Activated T-cell treated with anti-CD3 and anti-CD28 coated beads, Interleukin-2, amount 50 U/mL, for 24 hours (primary cell): ENCODE measurements at regions not wholly inside any gene's neighbourhood (a gene's known extent, or its start where the extent isn't known, plus 50 kb on each side); places are given as distances from the start of the nearest gene placed in this dataset.
"Not testable (repeated sequence)": the region's sequence is repeated elsewhere in the genome, so short reads cannot be mapped to it uniquely, and the experiment has no call there.

Source experiments
- DNase-seq: peaks from one replicate; pipeline ENCODE4 v3.0.0-alpha.2; 2020
- H3K27ac Mint-ChIP-seq: 2 replicates; pipeline ENCODE4 v1.8.0; 2020; ENCODE audit warnings: mild to moderate bottlenecking, mixed read lengths
- H3K27me3 Mint-ChIP-seq: 2 replicates; pipeline ENCODE4 v1.8.0; 2020; ENCODE audit warnings: mixed read lengths
- H3K36me3 Mint-ChIP-seq: 2 replicates; pipeline ENCODE4 v1.8.0; 2020; ENCODE audit warnings: low read depth, mixed read lengths
- H3K4me1 Mint-ChIP-seq: 2 replicates; pipeline ENCODE4 v1.8.0; 2020; ENCODE audit warnings: low read depth, mixed read lengths
- H3K4me3 Mint-ChIP-seq: 2 replicates; pipeline ENCODE4 v1.8.0; 2020; ENCODE audit warnings: mild to moderate bottlenecking, moderate library complexity, mixed read lengths
- H3K9me3 Mint-ChIP-seq: 2 replicates; pipeline ENCODE4 v1.8.0; 2020; ENCODE audit warnings: mixed read lengths

GRCh38 chr13:44833626-44834025, 155.6 kb downstream of the NUFIP1 start:
- H3K4me1 Mint-ChIP-seq = no peaks in the 10 kb centered on the region
- H3K27ac Mint-ChIP-seq = no peak overlapping the region
- no peak overlapping the region for H3K4me3 Mint-ChIP-seq
- H3K36me3 Mint-ChIP-seq = no peaks in the 10 kb centered on the region
- no peaks in the 10 kb centered on the region for H3K9me3 Mint-ChIP-seq
- H3K27me3 Mint-ChIP-seq = peaks cover 3% of the 10 kb centered on the region
- no peak for DNase-seq

GRCh38 chr13:44833139-44833538, 156.1 kb downstream of the NUFIP1 start:
- Mint-ChIP-seq H3K9me3 (no peaks in the 10 kb centered on the region), H3K4me3 (no peak overlapping the region), H3K27me3 (peaks cover 3% of the 10 kb centered on the region), H3K27ac (no peak overlapping the region), H3K36me3 (no peaks in the 10 kb centered on the region), H3K4me1 (no peaks in the 10 kb centered on the region)
- DNase-seq = no peak

- Mint-ChIP-seq H3K9me3 (no peaks in the 10 kb centered on the region), H3K4me3 (no peak overlapping the region)
- DNase-seq = no peak
Observed at GRCh38 chr13:44826591-44827350, 162.5 kb downstream of the NUFIP1 start.

GRCh38 chr13:44825953-44826352, 163.3 kb downstream of the NUFIP1 start:
- Mint-ChIP-seq H3K27me3 (peaks cover 6% of the 10 kb centered on the region), H3K4me1 (no peaks in the 10 kb centered on the region), H3K9me3 (no peaks in the 10 kb centered on the region), H3K4me3 (no peak overlapping the region), H3K27ac (no peak overlapping the region), H3K36me3 (no peaks in the 10 kb centered on the region)
- no peak for DNase-seq

More at GRCh38 chr13:44826591-44827350, 162.5 kb downstream of the NUFIP1 start:
- peaks cover 9% of the 10 kb centered on the region for H3K27me3 Mint-ChIP-seq
- no peaks in the 10 kb centered on the region for H3K4me1 Mint-ChIP-seq
- no peaks in the 10 kb centered on the region for H3K36me3 Mint-ChIP-seq
- H3K27ac Mint-ChIP-seq = no peak overlapping the region

- not testable (repeated sequence) for DNase-seq, H3K36me3 Mint-ChIP-seq, H3K4me3 Mint-ChIP-seq, H3K27me3 Mint-ChIP-seq, H3K9me3 Mint-ChIP-seq, H3K27ac Mint-ChIP-seq
- H3K4me1 Mint-ChIP-seq = peaks cover 14% of the 10 kb centered on the region
Observed at GRCh38 chr13:44823555-44823954, 165.7 kb downstream of the NUFIP1 start.

- peaks cover 18% of the 10 kb centered on the region for H3K27me3 Mint-ChIP-seq
- H3K4me1 Mint-ChIP-seq = peaks cover 17% of the 10 kb centered on the region
- no peaks in the 10 kb centered on the region for H3K9me3 Mint-ChIP-seq
- DNase-seq = no peak
- no peak overlapping the region for H3K27ac Mint-ChIP-seq
- no peaks in the 10 kb centered on the region for H3K36me3 Mint-ChIP-seq
- no peak overlapping the region for H3K4me3 Mint-ChIP-seq
Observed at GRCh38 chr13:44822291-44822690, 167.0 kb downstream of the NUFIP1 start.

- peaks cover 25% of the 10 kb centered on the region for H3K27me3 Mint-ChIP-seq
- no peak for DNase-seq
Observed at GRCh38 chr13:44819772-44820171, 169.5 kb downstream of the NUFIP1 start.

GRCh38 chr13:44819245-44819644, 170.0 kb downstream of the NUFIP1 start:
- no peaks in the 10 kb centered on the region for H3K36me3 Mint-ChIP-seq
- H3K4me3 Mint-ChIP-seq = no peak overlapping the region
- H3K27ac Mint-ChIP-seq = peak overlapping the region; percentile 51
- H3K9me3 Mint-ChIP-seq = no peaks in the 10 kb centered on the region
- H3K27me3 Mint-ChIP-seq = peaks cover 30% of the 10 kb centered on the region
- no peak for DNase-seq
- peaks cover 29% of the 10 kb centered on the region for H3K4me1 Mint-ChIP-seq

More at GRCh38 chr13:44819772-44820171, 169.5 kb downstream of the NUFIP1 start:
- H3K27ac Mint-ChIP-seq = peak overlapping the region; percentile 51
- no peaks in the 10 kb centered on the region for H3K36me3 Mint-ChIP-seq
- H3K4me3 Mint-ChIP-seq = no peak overlapping the region
- no peaks in the 10 kb centered on the region for H3K9me3 Mint-ChIP-seq
- peaks cover 29% of the 10 kb centered on the region for H3K4me1 Mint-ChIP-seq

- Mint-ChIP-seq H3K9me3 (no peaks in the 10 kb centered on the region), H3K27me3 (peaks cover 36% of the 10 kb centered on the region), H3K27ac (no peak overlapping the region), H3K4me1 (peaks cover 29% of the 10 kb centered on the region), H3K4me3 (no peak overlapping the region), H3K36me3 (no peaks in the 10 kb centered on the region)
- DNase-seq = no peak
Observed at GRCh38 chr13:44818428-44818827, 170.8 kb downstream of the NUFIP1 start.

- Mint-ChIP-seq H3K9me3 (no peaks in the 10 kb centered on the region), H3K27ac (no peak overlapping the region), H3K36me3 (no peaks in the 10 kb centered on the region), H3K4me3 (no peak overlapping the region), H3K27me3 (peaks cover 36% of the 10 kb centered on the region), H3K4me1 (peaks cover 29% of the 10 kb centered on the region)
- DNase-seq = no peak
Observed at GRCh38 chr13:44818016-44818415, 171.3 kb downstream of the NUFIP1 start.

- no peak overlapping the region for H3K4me3 Mint-ChIP-seq
- H3K9me3 Mint-ChIP-seq = no peaks in the 10 kb centered on the region
Observed at GRCh38 chr13:44817131-44817671, 172.1 kb downstream of the NUFIP1 start.

GRCh38 chr13:44816701-44817100, 172.6 kb downstream of the NUFIP1 start:
- no peaks in the 10 kb centered on the region for H3K9me3 Mint-ChIP-seq
- peaks cover 29% of the 10 kb centered on the region for H3K4me1 Mint-ChIP-seq
- H3K36me3 Mint-ChIP-seq = no peaks in the 10 kb centered on the region
- no peak overlapping the region for H3K27ac Mint-ChIP-seq
- no peak for DNase-seq
- no peak overlapping the region for H3K4me3 Mint-ChIP-seq
- peaks cover 36% of the 10 kb centered on the region for H3K27me3 Mint-ChIP-seq

More at GRCh38 chr13:44817131-44817671, 172.1 kb downstream of the NUFIP1 start:
- no peaks in the 10 kb centered on the region for H3K36me3 Mint-ChIP-seq
- H3K27ac Mint-ChIP-seq = no peak overlapping the region
- H3K4me1 Mint-ChIP-seq = peaks cover 29% of the 10 kb centered on the region
- DNase-seq = no peak
- peaks cover 36% of the 10 kb centered on the region for H3K27me3 Mint-ChIP-seq

- Mint-ChIP-seq H3K27me3 (peaks cover 36% of the 10 kb centered on the region), H3K4me1 (peaks cover 32% of the 10 kb centered on the region), H3K9me3 (no peaks in the 10 kb centered on the region), H3K27ac (peak overlapping the region; percentile 35), H3K4me3 (no peak overlapping the region), H3K36me3 (no peaks in the 10 kb centered on the region)
- peak; percentile 43 for DNase-seq
Observed at GRCh38 chr13:44815623-44816022, 173.6 kb downstream of the NUFIP1 start.

GRCh38 chr13:44814836-44815235, 174.4 kb downstream of the NUFIP1 start:
- Mint-ChIP-seq H3K4me1 (peaks cover 31% of the 10 kb centered on the region), H3K36me3 (no peaks in the 10 kb centered on the region), H3K27ac (no peak overlapping the region), H3K27me3 (peaks cover 36% of the 10 kb centered on the region), H3K9me3 (no peaks in the 10 kb centered on the region), H3K4me3 (no peak overlapping the region)
- no peak for DNase-seq

- Mint-ChIP-seq H3K9me3 (no peaks in the 10 kb centered on the region), H3K27me3 (peaks cover 36% of the 10 kb centered on the region), H3K4me1 (peaks cover 24% of the 10 kb centered on the region), H3K4me3 (no peak overlapping the region), H3K27ac (no peak overlapping the region), H3K36me3 (no peaks in the 10 kb centered on the region)
- no peak for DNase-seq
Observed at GRCh38 chr13:44814161-44814560, 175.1 kb downstream of the NUFIP1 start.
